GM23338 (cell line): ENCODE measurements at regions not wholly inside any gene's neighbourhood (a gene's known extent, or its start where the extent isn't known, plus 50 kb on each side); places are given as distances from the start of the nearest gene placed in this dataset.

Experiments
- CTCF ChIP-seq, 2 experiments: fragments of 200-600 bp in 1 of 2; sonication (generic) in 1 of 2; conservative IDR thresholded peaks; 2 replicates each; pipeline versions ENCODE4 v1.5.1 to v1.6.1; 2016 to 2017; ENCODE audit warnings: antibody characterized with exemption in 2 of 2, low read depth in 2 of 2, mild to moderate bottlenecking in 2 of 2, moderate library complexity in 1 of 2
- EZH2 ChIP-seq: fragments of 200-600 bp; sonication (generic); IDR thresholded peaks from one replicate; pipeline ENCODE4 v1.8.0; 2017; ENCODE audit warnings: antibody characterized with exemption, mild to moderate bottlenecking, low read depth; ENCODE audit not compliant: unreplicated experiment
- EZH2phosphoT487 ChIP-seq: fragments of 200-600 bp; sonication (generic); IDR thresholded peaks from one replicate; pipeline ENCODE4 v1.8.1; 2018; ENCODE audit warnings: antibody characterized with exemption; ENCODE audit not compliant: unreplicated experiment
- REST ChIP-seq: IDR thresholded peaks from one replicate; pipeline ENCODE4 v1.6.1; 2018; ENCODE audit warnings: antibody characterized with exemption; ENCODE audit not compliant: unreplicated experiment
- STAT1 ChIP-seq: IDR thresholded peaks from one replicate; pipeline ENCODE4 v1.6.1; 2016; ENCODE audit warnings: antibody characterized with exemption; ENCODE audit not compliant: unreplicated experiment

GRCh38 chr2:116510117-116510671 lies 1304.3 kb upstream of the DDX18 start:
- TF ChIP-seq CTCF (conservative IDR thresholded peaks at IDR 0.05; ENCODE audit: low read depth in 2 of 2) (peak; percentile 71 to 77), STAT1 (no peak), REST (no peak), EZH2phosphoT487 (no peak), EZH2 (no peak)
